ENCODE measurements at regions not wholly inside any gene's neighbourhood (a gene's known extent, or its start where the extent isn't known, plus 50 kb on each side); places are given as distances from the start of the nearest gene placed in this dataset.

GRCh38 chr2:162928356-162928755 lies 89.8 kb upstream of the KCNH7 start:
- DNase-seq: no peak

GRCh38 chr2:162926907-162927306 lies 88.3 kb upstream of the KCNH7 start:
- DNase-seq: no peak

- no peak for DNase-seq
Measured at GRCh38 chr2:162926501-162926900, 87.9 kb upstream of the KCNH7 start.

GRCh38 chr2:162925595-162925994 lies 87.0 kb upstream of the KCNH7 start:
- DNase-seq: no peak

GRCh38 chr2:162919111-162919510 lies 80.5 kb upstream of the KCNH7 start:
- no peak for DNase-seq

- DNase-seq: no peak
Measured at GRCh38 chr2:162917626-162918025, 79.1 kb upstream of the KCNH7 start.

- no peak for DNase-seq
Measured at GRCh38 chr2:162916286-162916801, 77.8 kb upstream of the KCNH7 start.

GRCh38 chr2:162915858-162916257 lies 77.3 kb upstream of the KCNH7 start:
- DNase-seq: no peak

GRCh38 chr2:162914161-162914560 lies 75.6 kb upstream of the KCNH7 start:
- no peak for DNase-seq

GRCh38 chr2:162912787-162913186 lies 74.2 kb upstream of the KCNH7 start:
- DNase-seq: no peak

GRCh38 chr2:162908567-162908966 lies 70.0 kb upstream of the KCNH7 start:
- DNase-seq: no peak

GRCh38 chr2:162890690-162891311 lies 52.2 kb upstream of the KCNH7 start:
- peak; percentile 53 for DNase-seq

- DNase-seq: no peak
Measured at GRCh38 chr2:162888652-162889051, 50.1 kb upstream of the KCNH7 start.

Measured in activated CD4-positive, alpha-beta T cell treated with anti-CD3 and anti-CD28 coated beads, Interleukin-2, Interleukin-6, amounts not matched to agents 100 ng/mL and 50 ng/mL, durations not matched to agents 16 hours and 8 hours (primary cell).